ENCODE measurements at regions not wholly inside any gene's neighbourhood (a gene's known extent, or its start where the extent isn't known, plus 50 kb on each side); places are given as distances from the start of the nearest gene placed in this dataset.
A peak's percentile ranks its signal among the peaks of the same experiment; 100 is the strongest.

- intact Hi-C loops (cut with DNase I): no loop called here
- H3K4me1 ChIP-seq: no peaks in the 10 kb centered on the region
- H3K27me3 ChIP-seq (ENCODE audit: low read depth): no peaks in the 10 kb centered on the region
- H3K4me3 ChIP-seq: no peak overlapping the region
- ATAC-seq: no peak
- no peaks in the 10 kb centered on the region for H3K9me3 ChIP-seq
- H3K36me3 ChIP-seq: no peaks in the 10 kb centered on the region
- no peak overlapping the region for H3K27ac ChIP-seq
- no peak for DNase-seq
- TF ChIP-seq, protein P1, sequence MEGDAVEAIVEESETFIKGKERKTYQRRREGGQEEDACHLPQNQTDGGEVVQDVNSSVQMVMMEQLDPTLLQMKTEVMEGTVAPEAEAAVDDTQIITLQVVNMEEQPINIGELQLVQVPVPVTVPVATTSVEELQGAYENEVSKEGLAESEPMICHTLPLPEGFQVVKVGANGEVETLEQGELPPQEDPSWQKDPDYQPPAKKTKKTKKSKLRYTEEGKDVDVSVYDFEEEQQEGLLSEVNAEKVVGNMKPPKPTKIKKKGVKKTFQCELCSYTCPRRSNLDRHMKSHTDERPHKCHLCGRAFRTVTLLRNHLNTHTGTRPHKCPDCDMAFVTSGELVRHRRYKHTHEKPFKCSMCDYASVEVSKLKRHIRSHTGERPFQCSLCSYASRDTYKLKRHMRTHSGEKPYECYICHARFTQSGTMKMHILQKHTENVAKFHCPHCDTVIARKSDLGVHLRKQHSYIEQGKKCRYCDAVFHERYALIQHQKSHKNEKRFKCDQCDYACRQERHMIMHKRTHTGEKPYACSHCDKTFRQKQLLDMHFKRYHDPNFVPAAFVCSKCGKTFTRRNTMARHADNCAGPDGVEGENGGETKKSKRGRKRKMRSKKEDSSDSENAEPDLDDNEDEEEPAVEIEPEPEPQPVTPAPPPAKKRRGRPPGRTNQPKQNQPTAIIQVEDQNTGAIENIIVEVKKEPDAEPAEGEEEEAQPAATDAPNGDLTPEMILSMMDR (IDR thresholded peaks at IDR 0.05): no peak
Observed at GRCh38 chr9:82417501-82417900, 428.9 kb downstream of the SPATA31D1 start.

GRCh38 chr9:82418334-82418733 lies 429.8 kb downstream of the SPATA31D1 start:
- Histone ChIP-seq H3K4me3 (no peak overlapping the region), H3K4me1 (no peaks in the 10 kb centered on the region), H3K36me3 (no peaks in the 10 kb centered on the region), H3K9me3 (no peaks in the 10 kb centered on the region), H3K27me3 (ENCODE audit: low read depth) (no peaks in the 10 kb centered on the region), H3K27ac (no peak overlapping the region)
- intact Hi-C loops (cut with DNase I): no loop called here
- TF ChIP-seq, protein P1 (IDR thresholded peaks at IDR 0.05): no peak
- DNase-seq (no peak), ATAC-seq (peak; percentile 51 to 65)

- H3K27me3 ChIP-seq (ENCODE audit: low read depth): no peaks in the 10 kb centered on the region
- intact Hi-C loops (cut with DNase I): no loop called here
- TF ChIP-seq, protein P1 (IDR thresholded peaks at IDR 0.05): no peak
- no peak overlapping the region for H3K27ac ChIP-seq
- no peaks in the 10 kb centered on the region for H3K36me3 ChIP-seq
- DNase-seq (no peak), ATAC-seq (no peak)
- H3K4me1 ChIP-seq: no peaks in the 10 kb centered on the region
- no peaks in the 10 kb centered on the region for H3K9me3 ChIP-seq
- no peak overlapping the region for H3K4me3 ChIP-seq
Observed at GRCh38 chr9:82419696-82420486, 431.3 kb downstream of the SPATA31D1 start.

GRCh38 chr9:82421498-82421897 lies 432.9 kb downstream of the SPATA31D1 start:
- TF ChIP-seq, protein P1 (IDR thresholded peaks at IDR 0.05): no peak
- H3K27ac ChIP-seq: no peak overlapping the region
- H3K27me3 ChIP-seq (ENCODE audit: low read depth): no peaks in the 10 kb centered on the region
- H3K4me1 ChIP-seq: no peaks in the 10 kb centered on the region
- no peak overlapping the region for H3K4me3 ChIP-seq
- intact Hi-C loops (cut with DNase I): no loop called here
- no peaks in the 10 kb centered on the region for H3K9me3 ChIP-seq
- H3K36me3 ChIP-seq: no peaks in the 10 kb centered on the region
- DNase-seq: no peak
- no peak for ATAC-seq

DNA sequence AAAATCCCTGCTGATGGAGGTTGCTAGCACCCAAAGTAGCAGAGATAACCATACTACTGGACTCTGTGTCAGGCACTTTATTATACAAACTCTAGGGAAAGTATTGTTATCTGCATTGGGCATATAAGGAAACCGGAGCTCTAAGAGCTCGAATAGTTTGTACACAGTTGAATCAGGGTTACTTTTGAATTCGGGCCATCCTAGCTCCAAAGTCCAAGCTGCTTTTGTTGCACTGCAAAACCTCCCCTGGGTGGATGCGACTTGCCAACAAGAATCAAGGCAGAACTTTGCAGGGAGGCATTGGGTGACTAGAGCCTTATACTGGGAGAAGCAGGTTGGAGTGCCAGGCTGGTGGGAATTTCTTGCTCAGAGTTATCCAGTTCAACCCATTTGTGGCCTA lies 435.1 kb downstream of the SPATA31D1 start:
- Histone ChIP-seq H3K9me3 (no peaks in the 10 kb centered on the region), H3K27ac (no peak overlapping the region), H3K4me3 (no peak overlapping the region), H3K4me1 (no peaks in the 10 kb centered on the region), H3K36me3 (no peaks in the 10 kb centered on the region), H3K27me3 (ENCODE audit: low read depth) (no peaks in the 10 kb centered on the region)
- no peak for ATAC-seq
- intact Hi-C loops (cut with DNase I): no loop called here
- TF ChIP-seq, protein P1 (IDR thresholded peaks at IDR 0.05): no peak
- DNase-seq: no peak

Data from lower lobe of right lung (tissue), 2 donors.